Loucy (cell line): ENCODE measurements at regions not wholly inside any gene's neighbourhood (a gene's known extent, or its start where the extent isn't known, plus 50 kb on each side); places are given as distances from the start of the nearest gene placed in this dataset.

Source experiments
- H2AFZ ChIP-seq: fragments of 200-600 bp; sonication (generic); 2 replicates; pipeline ENCODE4 v1.6.0; 2016; ENCODE audit warnings: antibody characterized with exemption, mild to moderate bottlenecking, low read length, moderate library complexity
- H3F3A ChIP-seq: fragments of 200-600 bp; 2 replicates; pipeline ENCODE4 v1.6.0; 2016; ENCODE audit warnings: antibody characterized with exemption, low read depth, mild to moderate bottlenecking
- H3K27me3 ChIP-seq: fragments of 200-600 bp; sonication (generic); 2 replicates; pipeline ENCODE4 v1.6.1; 2014; ENCODE audit warnings: low read length, mild to moderate bottlenecking; ENCODE audit not compliant: insufficient read depth, poor library complexity, severe bottlenecking
- H3K36me3 ChIP-seq: fragments of 200-600 bp; sonication (generic); 2 replicates; pipeline ENCODE4 v1.6.1; 2016; ENCODE audit warnings: low read length; ENCODE audit not compliant: insufficient read depth
- H3K4me1 ChIP-seq: fragments of 200-600 bp; sonication (generic); 2 replicates; pipeline ENCODE4 v1.5.1; 2014; ENCODE audit warnings: low read length, mild to moderate bottlenecking; ENCODE audit not compliant: insufficient read depth, poor library complexity, severe bottlenecking
- H3K4me2 ChIP-seq: fragments of 200-600 bp; sonication (generic); 2 replicates; pipeline ENCODE4 v1.6.0; 2014; ENCODE audit warnings: antibody characterized with exemption, low read length, low read depth, mild to moderate bottlenecking; ENCODE audit not compliant: poor library complexity, severe bottlenecking
- H3K4me3 ChIP-seq: fragments of 200-600 bp; sonication (generic); 2 replicates; pipeline ENCODE4 v1.5.1; 2014; ENCODE audit warnings: low read length, mild to moderate bottlenecking, mixed read lengths; ENCODE audit not compliant: poor library complexity, severe bottlenecking
- H3K79me2 ChIP-seq: fragments of 200-600 bp; sonication (generic); 2 replicates; pipeline ENCODE4 v1.6.1; 2014; ENCODE audit warnings: low read length; ENCODE audit not compliant: insufficient read depth
- H3K9ac ChIP-seq: fragments of 200-600 bp; sonication (generic); 2 replicates; pipeline ENCODE4 v1.6.0; 2014; ENCODE audit warnings: mild to moderate bottlenecking, low read depth, low read length, moderate library complexity; ENCODE audit not compliant: poor library complexity, severe bottlenecking
- H3K9me2 ChIP-seq: fragments of 200-600 bp; sonication (generic); replicated peaks from 2 replicates; pipeline ENCODE4 v1.6.1; 2016; ENCODE audit warnings: low read depth, low read length, mixed read lengths
- H3K9me3 ChIP-seq: fragments of 200-600 bp; sonication (generic); 2 replicates; pipeline ENCODE4 v1.6.1; 2014; ENCODE audit warnings: mild to moderate bottlenecking, antibody characterized with exemption, low read length, low read depth; ENCODE audit not compliant: insufficient read depth
- H4K20me1 ChIP-seq: fragments of 200-600 bp; sonication (generic); 2 replicates; pipeline ENCODE4 v1.6.0; 2014; ENCODE audit warnings: antibody characterized with exemption, low read length, mild to moderate bottlenecking; ENCODE audit not compliant: insufficient read depth, poor library complexity, severe bottlenecking
- EZH2phosphoT487 ChIP-seq: fragments of 200-600 bp; IDR thresholded peaks from 2 replicates; pipeline ENCODE4 v1.6.1; 2018; ENCODE audit warnings: antibody characterized with exemption, mild to moderate bottlenecking, moderate library complexity, borderline replicate concordance
- TF ChIP-seq, protein P1 (sequence below): fragments of 200-600 bp; sonication (generic); conservative IDR thresholded peaks from 2 replicates; pipeline ENCODE4 v1.5.1; 2014; ENCODE audit warnings: mild to moderate bottlenecking, antibody characterized with exemption, low read length

DNA sequence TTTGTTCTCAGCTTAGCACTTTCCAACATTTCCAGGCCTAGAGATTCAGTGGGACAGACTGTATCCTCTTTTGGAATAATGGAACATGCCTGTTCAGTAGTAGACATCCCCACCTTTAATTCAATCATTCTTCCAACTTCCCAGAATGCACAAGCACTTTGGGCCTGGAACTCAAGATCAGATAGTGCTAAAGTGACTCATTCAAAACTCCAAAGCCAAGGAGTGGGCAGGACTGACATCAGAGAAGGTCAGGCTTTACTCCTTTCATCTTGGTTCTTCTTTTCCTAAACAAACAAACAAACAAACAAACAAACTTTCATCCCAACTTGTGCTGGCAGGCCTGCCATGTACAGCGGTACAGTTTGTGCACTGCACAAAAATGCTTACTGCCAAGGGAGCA lies 172.0 kb downstream of the AXIN2 start:
- no peaks in the 10 kb centered on the region for H3K9me2 ChIP-seq
- no peaks in the 10 kb centered on the region for H3K4me1 ChIP-seq
- no peaks in the 10 kb centered on the region for H3K9me3 ChIP-seq
- H3F3A ChIP-seq, result no peaks in the 10 kb centered on the region
- no peaks in the 10 kb centered on the region for H3K79me2 ChIP-seq
- H3K36me3 ChIP-seq, result no peaks in the 10 kb centered on the region
- no peak overlapping the region for H3K4me3 ChIP-seq
- no peaks in the 10 kb centered on the region for H3K27me3 ChIP-seq
- no peaks in the 10 kb centered on the region for H4K20me1 ChIP-seq
- H2AFZ ChIP-seq, result no peak overlapping the region
- H3K4me2 ChIP-seq, result no peak overlapping the region
- TF ChIP-seq EZH2phosphoT487, result no peak
- TF ChIP-seq, protein P1, sequence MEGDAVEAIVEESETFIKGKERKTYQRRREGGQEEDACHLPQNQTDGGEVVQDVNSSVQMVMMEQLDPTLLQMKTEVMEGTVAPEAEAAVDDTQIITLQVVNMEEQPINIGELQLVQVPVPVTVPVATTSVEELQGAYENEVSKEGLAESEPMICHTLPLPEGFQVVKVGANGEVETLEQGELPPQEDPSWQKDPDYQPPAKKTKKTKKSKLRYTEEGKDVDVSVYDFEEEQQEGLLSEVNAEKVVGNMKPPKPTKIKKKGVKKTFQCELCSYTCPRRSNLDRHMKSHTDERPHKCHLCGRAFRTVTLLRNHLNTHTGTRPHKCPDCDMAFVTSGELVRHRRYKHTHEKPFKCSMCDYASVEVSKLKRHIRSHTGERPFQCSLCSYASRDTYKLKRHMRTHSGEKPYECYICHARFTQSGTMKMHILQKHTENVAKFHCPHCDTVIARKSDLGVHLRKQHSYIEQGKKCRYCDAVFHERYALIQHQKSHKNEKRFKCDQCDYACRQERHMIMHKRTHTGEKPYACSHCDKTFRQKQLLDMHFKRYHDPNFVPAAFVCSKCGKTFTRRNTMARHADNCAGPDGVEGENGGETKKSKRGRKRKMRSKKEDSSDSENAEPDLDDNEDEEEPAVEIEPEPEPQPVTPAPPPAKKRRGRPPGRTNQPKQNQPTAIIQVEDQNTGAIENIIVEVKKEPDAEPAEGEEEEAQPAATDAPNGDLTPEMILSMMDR, result no peak
- no peak overlapping the region for H3K9ac ChIP-seq

DNA sequence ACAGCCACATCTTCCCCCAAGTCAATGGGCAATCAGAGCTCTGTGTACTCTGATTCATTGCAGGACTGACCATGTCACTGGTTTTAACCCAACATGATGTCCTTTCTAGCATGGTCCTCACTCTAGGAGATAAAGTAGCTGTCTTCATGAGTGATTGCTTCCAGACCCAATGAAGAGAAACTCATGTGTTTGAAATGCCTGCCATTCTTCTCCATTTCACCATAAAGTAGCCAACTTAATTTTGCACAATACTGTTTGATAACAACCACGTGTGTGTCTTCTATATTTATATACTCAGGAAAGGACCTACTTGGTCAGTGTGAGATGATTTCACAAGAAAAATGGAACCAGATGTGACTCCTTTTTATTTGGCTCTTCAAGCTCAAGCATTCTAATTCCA lies 172.5 kb downstream of the AXIN2 start:
- H4K20me1 ChIP-seq, result no peaks in the 10 kb centered on the region
- no peaks in the 10 kb centered on the region for H3K36me3 ChIP-seq
- TF ChIP-seq, protein P1, result no peak
- TF ChIP-seq EZH2phosphoT487, result no peak
- H3K4me1 ChIP-seq, result no peaks in the 10 kb centered on the region
- H3K79me2 ChIP-seq, result no peaks in the 10 kb centered on the region
- no peak overlapping the region for H3K4me3 ChIP-seq
- H3K27me3 ChIP-seq, result no peaks in the 10 kb centered on the region
- no peaks in the 10 kb centered on the region for H3K9me3 ChIP-seq
- no peak overlapping the region for H3K9ac ChIP-seq
- H2AFZ ChIP-seq, result no peak overlapping the region
- H3K9me2 ChIP-seq, result no peaks in the 10 kb centered on the region
- no peaks in the 10 kb centered on the region for H3F3A ChIP-seq
- H3K4me2 ChIP-seq, result no peak overlapping the region

DNA sequence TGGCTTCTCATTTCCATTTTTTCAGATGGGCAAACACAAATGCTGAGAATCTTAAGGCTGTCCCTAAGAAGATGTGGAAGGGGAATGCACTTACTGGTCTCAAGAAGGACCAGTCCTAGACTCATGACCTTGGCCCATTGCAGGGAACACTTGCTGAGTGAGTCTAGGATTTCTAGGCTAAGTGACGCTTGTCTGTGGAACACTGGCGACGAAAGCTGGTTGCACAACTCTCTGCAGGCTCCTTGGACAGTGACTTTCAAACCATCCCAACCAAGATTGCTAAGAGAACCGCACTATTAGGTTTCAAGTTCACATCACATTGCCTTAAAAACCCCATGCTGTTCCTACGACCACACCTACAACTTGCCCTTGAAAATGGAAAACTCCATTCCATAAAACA lies 174.1 kb downstream of the AXIN2 start:
- Histone ChIP-seq H3K4me3 (no peak overlapping the region), H2AFZ (no peak overlapping the region), H3K36me3 (no peaks in the 10 kb centered on the region), H3K4me2 (no peak overlapping the region), H3K27me3 (no peaks in the 10 kb centered on the region), H4K20me1 (no peaks in the 10 kb centered on the region), H3K9me2 (no peaks in the 10 kb centered on the region), H3F3A (no peaks in the 10 kb centered on the region), H3K9ac (no peak overlapping the region), H3K4me1 (no peaks in the 10 kb centered on the region), H3K9me3 (no peaks in the 10 kb centered on the region), H3K79me2 (no peaks in the 10 kb centered on the region)
- no peak for TF ChIP-seq EZH2phosphoT487
- TF ChIP-seq, protein P1, result no peak
